ENCODE measurements at regions not wholly inside any gene's neighbourhood (a gene's known extent, or its start where the extent isn't known, plus 50 kb on each side); places are given as distances from the start of the nearest gene placed in this dataset.

GRCh38 chr5:39505363-39505762, 80.6 kb upstream of the DAB2 start:
- DNase-seq (ENCODE audit: low read depth, low spot score) = no peak
- Histone ChIP-seq H3K9ac (ENCODE audit: control insufficient read depth, extremely low read depth, insufficient read depth, low read length) (no peak overlapping the region), H4K20me1 (ENCODE audit: control insufficient read depth, extremely low read depth, insufficient read depth, low read length) (no peaks in the 10 kb centered on the region), H3K27ac (ENCODE audit: control insufficient read depth, insufficient read depth, low read length) (no peak overlapping the region), H3K79me2 (ENCODE audit: control insufficient read depth, insufficient read depth, low read length) (no peaks in the 10 kb centered on the region), H3K4me3 (ENCODE audit: control insufficient read depth in 2 of 3, extremely low read depth in 1 of 3, insufficient read depth in 2 of 3, low read depth in 1 of 3, low read length in 3 of 3) (no peak overlapping the region), H3K27me3 (ENCODE audit: control insufficient read depth, extremely low read depth, insufficient read depth, low read length) (no peaks in the 10 kb centered on the region), H2AFZ (ENCODE audit: control insufficient read depth, low read length) (no peak overlapping the region), H3K4me1 (ENCODE audit: control insufficient read depth, extremely low read depth, insufficient read depth, low read length) (peaks cover 7% of the 10 kb centered on the region), H3K9me3 (ENCODE audit: control insufficient read depth, low read depth, low read length) (no peaks in the 10 kb centered on the region), H3K9me1 (ENCODE audit: control insufficient read depth, extremely low read depth, insufficient read depth, low read length) (no peaks in the 10 kb centered on the region), H3K36me3 (ENCODE audit: control insufficient read depth in 2 of 2, extremely low read depth in 1 of 2, insufficient read depth in 2 of 2, low read length in 2 of 2) (no peaks in the 10 kb centered on the region), H3K4me2 (ENCODE audit: control insufficient read depth, extremely low read depth, insufficient read depth, low read depth, low read length) (no peak overlapping the region)
- no peak for FAIRE-seq
- dilution Hi-C loops (cut with MboI; ENCODE audit: extremely low pct_ligation_motif_present, low sequenced_read_pairs) = no loop called here
- TF ChIP-seq EZH2 (IDR thresholded peaks at IDR 0.05; ENCODE audit: low read length) (no peak), CTCF (optimal IDR thresholded peaks at IDR 0.05 in 1 of 3, IDR thresholded peaks at IDR 0.05 in 1 of 3, conservative IDR thresholded peaks at IDR 0.05 in 1 of 3; ENCODE audit: extremely low read depth in 1 of 3, insufficient read depth in 2 of 3, low read length in 3 of 3) (no peak)

- H3K4me2 ChIP-seq (ENCODE audit: control insufficient read depth, extremely low read depth, insufficient read depth, low read depth, low read length) = no peak overlapping the region
- H2AFZ ChIP-seq (ENCODE audit: control insufficient read depth, low read length) = no peak overlapping the region
- H3K4me1 ChIP-seq (ENCODE audit: control insufficient read depth, extremely low read depth, insufficient read depth, low read length) = peaks cover 8% of the 10 kb centered on the region
- dilution Hi-C loops (cut with MboI; ENCODE audit: extremely low pct_ligation_motif_present, low sequenced_read_pairs) = no loop called here
- no peak for DNase-seq (ENCODE audit: low read depth, low spot score)
- H3K9me1 ChIP-seq (ENCODE audit: control insufficient read depth, extremely low read depth, insufficient read depth, low read length) = no peaks in the 10 kb centered on the region
- no peaks in the 10 kb centered on the region for H4K20me1 ChIP-seq (ENCODE audit: control insufficient read depth, extremely low read depth, insufficient read depth, low read length)
- no peaks in the 10 kb centered on the region for H3K79me2 ChIP-seq (ENCODE audit: control insufficient read depth, insufficient read depth, low read length)
- no peak for FAIRE-seq
- no peak overlapping the region for H3K9ac ChIP-seq (ENCODE audit: control insufficient read depth, extremely low read depth, insufficient read depth, low read length)
- H3K4me3 ChIP-seq (ENCODE audit: control insufficient read depth in 2 of 3, extremely low read depth in 1 of 3, insufficient read depth in 2 of 3, low read depth in 1 of 3, low read length in 3 of 3) = no peak overlapping the region
- no peak for TF ChIP-seq CTCF (optimal IDR thresholded peaks at IDR 0.05 in 1 of 3, IDR thresholded peaks at IDR 0.05 in 1 of 3, conservative IDR thresholded peaks at IDR 0.05 in 1 of 3; ENCODE audit: extremely low read depth in 1 of 3, insufficient read depth in 2 of 3, low read length in 3 of 3)
- TF ChIP-seq EZH2 (IDR thresholded peaks at IDR 0.05; ENCODE audit: low read length) = no peak
- H3K9me3 ChIP-seq (ENCODE audit: control insufficient read depth, low read depth, low read length) = no peaks in the 10 kb centered on the region
- no peaks in the 10 kb centered on the region for H3K36me3 ChIP-seq (ENCODE audit: control insufficient read depth in 2 of 2, extremely low read depth in 1 of 2, insufficient read depth in 2 of 2, low read length in 2 of 2)
- H3K27me3 ChIP-seq (ENCODE audit: control insufficient read depth, extremely low read depth, insufficient read depth, low read length) = no peaks in the 10 kb centered on the region
- H3K27ac ChIP-seq (ENCODE audit: control insufficient read depth, insufficient read depth, low read length) = no peak overlapping the region
Observed at GRCh38 chr5:39503155-39503554, 78.4 kb upstream of the DAB2 start.
